Spleen (tissue), 7 donors: ENCODE measurements at regions not wholly inside any gene's neighbourhood (a gene's known extent, or its start where the extent isn't known, plus 50 kb on each side); places are given as distances from the start of the nearest gene placed in this dataset.

Experiments used
- POLR2A ChIP-seq, 3 donors: fragments of 450-650 bp; IDR thresholded peaks; one replicate each; pipeline ENCODE4 v1.5.1; 2017; ENCODE audit warnings: antibody characterized with exemption in 3 of 3, mild to moderate bottlenecking in 1 of 3
- POLR2AphosphoS5 ChIP-seq, 3 donors: sonication (generic); formaldehyde crosslinking; IDR thresholded peaks; one replicate each; pipeline ENCODE4 v1.5.1; 2017; ENCODE audit warnings: antibody characterized with exemption in 3 of 3
- TF ChIP-seq, protein P1 (sequence below), 11 experiments: fragments of 200-600 bp in 7 of 11; fragments of 450-650 bp in 4 of 11; sonication (generic) in 4 of 11; IDR thresholded peaks in 8 of 11; conservative IDR thresholded peaks in 3 of 11; 1 replicate in 7 of 11; 2 replicates in 4 of 11; pipeline versions ENCODE4 v1.4.0 to v1.8.0; 2016 to 2021; ENCODE audit warnings: antibody characterized with exemption in 11 of 11, inconsistent platforms in 4 of 11, mild to moderate bottlenecking in 1 of 11
- donor health status: DM: no; HTN: no; CAD: no; lungs with moderate emphysema.
- donor health status: DM: no; HTN: no; CAD: no.
- donor health status: DM: no; HTN: no; CAD: no.

DNA sequence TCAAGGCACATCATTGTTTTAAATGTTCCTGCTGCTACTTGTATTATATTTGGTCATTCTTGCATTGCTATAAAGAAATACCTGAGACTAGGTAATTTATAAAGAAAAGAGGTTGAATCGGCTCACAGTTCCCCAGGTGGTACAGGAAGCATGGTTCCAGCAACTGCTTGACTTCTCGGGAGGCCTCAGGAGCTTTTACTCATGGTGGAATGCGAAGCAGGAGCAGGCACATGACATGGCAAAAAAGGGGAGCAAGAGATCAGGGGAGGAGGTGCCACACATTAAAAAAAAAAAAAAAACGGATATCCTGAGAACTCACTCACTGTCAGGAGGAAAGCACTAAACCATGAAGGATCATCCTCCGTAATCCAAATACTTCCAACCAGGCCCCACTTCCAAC is 286.9 kb upstream of the PLSCR5 start:
- TF ChIP-seq POLR2A (IDR thresholded peaks at IDR 0.05) (no peak), POLR2AphosphoS5 (IDR thresholded peaks at IDR 0.05) (no peak)
- TF ChIP-seq, protein P1, sequence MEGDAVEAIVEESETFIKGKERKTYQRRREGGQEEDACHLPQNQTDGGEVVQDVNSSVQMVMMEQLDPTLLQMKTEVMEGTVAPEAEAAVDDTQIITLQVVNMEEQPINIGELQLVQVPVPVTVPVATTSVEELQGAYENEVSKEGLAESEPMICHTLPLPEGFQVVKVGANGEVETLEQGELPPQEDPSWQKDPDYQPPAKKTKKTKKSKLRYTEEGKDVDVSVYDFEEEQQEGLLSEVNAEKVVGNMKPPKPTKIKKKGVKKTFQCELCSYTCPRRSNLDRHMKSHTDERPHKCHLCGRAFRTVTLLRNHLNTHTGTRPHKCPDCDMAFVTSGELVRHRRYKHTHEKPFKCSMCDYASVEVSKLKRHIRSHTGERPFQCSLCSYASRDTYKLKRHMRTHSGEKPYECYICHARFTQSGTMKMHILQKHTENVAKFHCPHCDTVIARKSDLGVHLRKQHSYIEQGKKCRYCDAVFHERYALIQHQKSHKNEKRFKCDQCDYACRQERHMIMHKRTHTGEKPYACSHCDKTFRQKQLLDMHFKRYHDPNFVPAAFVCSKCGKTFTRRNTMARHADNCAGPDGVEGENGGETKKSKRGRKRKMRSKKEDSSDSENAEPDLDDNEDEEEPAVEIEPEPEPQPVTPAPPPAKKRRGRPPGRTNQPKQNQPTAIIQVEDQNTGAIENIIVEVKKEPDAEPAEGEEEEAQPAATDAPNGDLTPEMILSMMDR (IDR thresholded peaks at IDR 0.05 in 8 of 11, conservative IDR thresholded peaks at IDR 0.05 in 3 of 11), result no peak
